ENCODE measurements at regions not wholly inside any gene's neighbourhood (a gene's known extent, or its start where the extent isn't known, plus 50 kb on each side); places are given as distances from the start of the nearest gene placed in this dataset.

DNA sequence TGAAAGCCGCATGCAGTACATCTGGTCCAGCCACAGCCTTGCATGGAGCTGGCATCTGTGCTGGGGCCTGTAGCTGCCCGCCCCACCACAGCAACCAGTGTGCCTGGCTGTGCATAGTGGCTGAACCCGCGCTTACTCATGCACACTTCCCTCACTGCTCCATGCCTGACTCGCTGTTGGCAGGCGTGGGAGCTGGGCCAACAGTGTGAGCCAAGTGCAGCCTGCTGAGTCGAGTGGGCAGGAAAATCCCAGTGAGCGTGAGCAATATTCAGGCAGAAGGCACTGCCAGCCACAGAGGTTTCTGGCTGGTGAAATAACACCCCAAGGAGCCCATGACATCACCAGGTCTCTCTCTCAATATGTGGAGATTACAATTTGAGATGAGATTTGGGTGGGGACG, 1674.1 kb upstream of the TMEFF2 start (continued):
- TF ChIP-seq, protein P1, sequence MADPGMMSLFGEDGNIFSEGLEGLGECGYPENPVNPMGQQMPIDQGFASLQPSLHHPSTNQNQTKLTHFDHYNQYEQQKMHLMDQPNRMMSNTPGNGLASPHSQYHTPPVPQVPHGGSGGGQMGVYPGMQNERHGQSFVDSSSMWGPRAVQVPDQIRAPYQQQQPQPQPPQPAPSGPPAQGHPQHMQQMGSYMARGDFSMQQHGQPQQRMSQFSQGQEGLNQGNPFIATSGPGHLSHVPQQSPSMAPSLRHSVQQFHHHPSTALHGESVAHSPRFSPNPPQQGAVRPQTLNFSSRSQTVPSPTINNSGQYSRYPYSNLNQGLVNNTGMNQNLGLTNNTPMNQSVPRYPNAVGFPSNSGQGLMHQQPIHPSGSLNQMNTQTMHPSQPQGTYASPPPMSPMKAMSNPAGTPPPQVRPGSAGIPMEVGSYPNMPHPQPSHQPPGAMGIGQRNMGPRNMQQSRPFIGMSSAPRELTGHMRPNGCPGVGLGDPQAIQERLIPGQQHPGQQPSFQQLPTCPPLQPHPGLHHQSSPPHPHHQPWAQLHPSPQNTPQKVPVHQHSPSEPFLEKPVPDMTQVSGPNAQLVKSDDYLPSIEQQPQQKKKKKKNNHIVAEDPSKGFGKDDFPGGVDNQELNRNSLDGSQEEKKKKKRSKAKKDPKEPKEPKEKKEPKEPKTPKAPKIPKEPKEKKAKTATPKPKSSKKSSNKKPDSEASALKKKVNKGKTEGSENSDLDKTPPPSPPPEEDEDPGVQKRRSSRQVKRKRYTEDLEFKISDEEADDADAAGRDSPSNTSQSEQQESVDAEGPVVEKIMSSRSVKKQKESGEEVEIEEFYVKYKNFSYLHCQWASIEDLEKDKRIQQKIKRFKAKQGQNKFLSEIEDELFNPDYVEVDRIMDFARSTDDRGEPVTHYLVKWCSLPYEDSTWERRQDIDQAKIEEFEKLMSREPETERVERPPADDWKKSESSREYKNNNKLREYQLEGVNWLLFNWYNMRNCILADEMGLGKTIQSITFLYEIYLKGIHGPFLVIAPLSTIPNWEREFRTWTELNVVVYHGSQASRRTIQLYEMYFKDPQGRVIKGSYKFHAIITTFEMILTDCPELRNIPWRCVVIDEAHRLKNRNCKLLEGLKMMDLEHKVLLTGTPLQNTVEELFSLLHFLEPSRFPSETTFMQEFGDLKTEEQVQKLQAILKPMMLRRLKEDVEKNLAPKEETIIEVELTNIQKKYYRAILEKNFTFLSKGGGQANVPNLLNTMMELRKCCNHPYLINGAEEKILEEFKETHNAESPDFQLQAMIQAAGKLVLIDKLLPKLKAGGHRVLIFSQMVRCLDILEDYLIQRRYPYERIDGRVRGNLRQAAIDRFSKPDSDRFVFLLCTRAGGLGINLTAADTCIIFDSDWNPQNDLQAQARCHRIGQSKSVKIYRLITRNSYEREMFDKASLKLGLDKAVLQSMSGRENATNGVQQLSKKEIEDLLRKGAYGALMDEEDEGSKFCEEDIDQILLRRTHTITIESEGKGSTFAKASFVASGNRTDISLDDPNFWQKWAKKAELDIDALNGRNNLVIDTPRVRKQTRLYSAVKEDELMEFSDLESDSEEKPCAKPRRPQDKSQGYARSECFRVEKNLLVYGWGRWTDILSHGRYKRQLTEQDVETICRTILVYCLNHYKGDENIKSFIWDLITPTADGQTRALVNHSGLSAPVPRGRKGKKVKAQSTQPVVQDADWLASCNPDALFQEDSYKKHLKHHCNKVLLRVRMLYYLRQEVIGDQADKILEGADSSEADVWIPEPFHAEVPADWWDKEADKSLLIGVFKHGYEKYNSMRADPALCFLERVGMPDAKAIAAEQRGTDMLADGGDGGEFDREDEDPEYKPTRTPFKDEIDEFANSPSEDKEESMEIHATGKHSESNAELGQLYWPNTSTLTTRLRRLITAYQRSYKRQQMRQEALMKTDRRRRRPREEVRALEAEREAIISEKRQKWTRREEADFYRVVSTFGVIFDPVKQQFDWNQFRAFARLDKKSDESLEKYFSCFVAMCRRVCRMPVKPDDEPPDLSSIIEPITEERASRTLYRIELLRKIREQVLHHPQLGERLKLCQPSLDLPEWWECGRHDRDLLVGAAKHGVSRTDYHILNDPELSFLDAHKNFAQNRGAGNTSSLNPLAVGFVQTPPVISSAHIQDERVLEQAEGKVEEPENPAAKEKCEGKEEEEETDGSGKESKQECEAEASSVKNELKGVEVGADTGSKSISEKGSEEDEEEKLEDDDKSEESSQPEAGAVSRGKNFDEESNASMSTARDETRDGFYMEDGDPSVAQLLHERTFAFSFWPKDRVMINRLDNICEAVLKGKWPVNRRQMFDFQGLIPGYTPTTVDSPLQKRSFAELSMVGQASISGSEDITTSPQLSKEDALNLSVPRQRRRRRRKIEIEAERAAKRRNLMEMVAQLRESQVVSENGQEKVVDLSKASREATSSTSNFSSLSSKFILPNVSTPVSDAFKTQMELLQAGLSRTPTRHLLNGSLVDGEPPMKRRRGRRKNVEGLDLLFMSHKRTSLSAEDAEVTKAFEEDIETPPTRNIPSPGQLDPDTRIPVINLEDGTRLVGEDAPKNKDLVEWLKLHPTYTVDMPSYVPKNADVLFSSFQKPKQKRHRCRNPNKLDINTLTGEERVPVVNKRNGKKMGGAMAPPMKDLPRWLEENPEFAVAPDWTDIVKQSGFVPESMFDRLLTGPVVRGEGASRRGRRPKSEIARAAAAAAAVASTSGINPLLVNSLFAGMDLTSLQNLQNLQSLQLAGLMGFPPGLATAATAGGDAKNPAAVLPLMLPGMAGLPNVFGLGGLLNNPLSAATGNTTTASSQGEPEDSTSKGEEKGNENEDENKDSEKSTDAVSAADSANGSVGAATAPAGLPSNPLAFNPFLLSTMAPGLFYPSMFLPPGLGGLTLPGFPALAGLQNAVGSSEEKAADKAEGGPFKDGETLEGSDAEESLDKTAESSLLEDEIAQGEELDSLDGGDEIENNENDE (IDR thresholded peaks at IDR 0.05; ENCODE audit: insufficient replicate concordance, low read length), result no peak
